HepG2 (cell line): ENCODE measurements at regions not wholly inside any gene's neighbourhood (a gene's known extent, or its start where the extent isn't known, plus 50 kb on each side); places are given as distances from the start of the nearest gene placed in this dataset.

Experiments
- ATAC-seq: fragments of 200-7000 bp; cut with Tn5 transposase; 3 replicates; pipeline ENCODE4 v1.9.1; 2020; ENCODE audit warnings: mild to moderate bottlenecking, moderate library complexity
- BruUV-seq: library from RNA; stranded (reverse); fragments of 400-500 nt; replicated peaks from 2 replicates; lab custom pipeline; 2021; lab: Mats Ljungman, UMichigan
- CTCF ChIA-PET: fragments of 300-600 bp; formaldehyde crosslinking; extraction: SDS; loops from one replicate; lab custom pipeline; 2021; ENCODE audit warnings: low total read pairs, inconsistent platforms, low intra/inter-chr PET ratio; lab: Yijun Ruan, JAX
- POLR2A ChIA-PET: fragments of 350-600 bp; sonication (Branson Sonifier 250); formaldehyde crosslinking; loops from one replicate; lab custom pipeline; 2020; ENCODE audit warnings: antibody characterized with exemption, inconsistent platforms; lab: Yijun Ruan, JAX
- DNase-seq: peaks from one replicate; pipeline ENCODE4 v3.0.0-alpha.2; 2015; ENCODE audit warnings: low spot score
- FAIRE-seq: peaks from 3 replicates; lab custom pipeline; 2011; peaks lifted over from hg19 to GRCh38; lab: Jason Lieb, UNC
- H2AFZ ChIP-seq: one replicate; pipeline ENCODE4 v1.6.1; 2011; ENCODE audit warnings: low read length, inconsistent platforms
- H3K27ac ChIP-seq: fragments of 300-600 bp; 3 replicates; pipeline ENCODE4 v1.8.0; 2011; ENCODE audit warnings: mixed run types, mild to moderate bottlenecking, mixed read lengths, low read length, inconsistent platforms; ENCODE audit not compliant: insufficient read depth; ENCODE audit errors: extremely low read length
- H3K27me3 ChIP-seq, 2 experiments: fragments of 200-600 bp in 1 of 2; 2 replicates in 1 of 2; 3 replicates in 1 of 2; pipeline versions ENCODE4 v1.6.0 to v1.8.0; 2011; ENCODE audit warnings: low read length in 2 of 2, mild to moderate bottlenecking in 2 of 2, moderate library complexity in 2 of 2, inconsistent platforms in 1 of 2; ENCODE audit not compliant: insufficient read depth in 2 of 2, control insufficient read depth in 1 of 2
- H3K36me3 ChIP-seq, 2 experiments: fragments of 200-600 bp in 1 of 2; replicated peaks in 1 of 2; 2 replicates in 1 of 2; 3 replicates in 1 of 2; pipeline versions ENCODE4 v1.5.1 to v1.8.0; 2011; ENCODE audit warnings: low read length in 2 of 2, inconsistent platforms in 1 of 2; ENCODE audit not compliant: insufficient read depth in 2 of 2, control insufficient read depth in 1 of 2
- H3K4me1 ChIP-seq: 2 replicates; pipeline ENCODE4 v1.5.1; 2012; ENCODE audit warnings: low read length, inconsistent platforms; ENCODE audit not compliant: insufficient read depth
- H3K4me2 ChIP-seq: 2 replicates; pipeline ENCODE4 v1.6.0; 2011; ENCODE audit warnings: low read depth, low read length, inconsistent platforms
- H3K4me3 ChIP-seq, 3 experiments: fragments of 200-600 bp in 1 of 3; sonication (generic), shearing (Covaris generic) in 1 of 3; replicated peaks in 1 of 3; 2 replicates each; pipeline ENCODE4 v1.5.1; 2011 to 2016; ENCODE audit warnings: low read length in 3 of 3, inconsistent platforms in 2 of 3, low read depth in 2 of 3, mild to moderate bottlenecking in 2 of 3, control low read depth in 1 of 3, mixed read lengths in 1 of 3; ENCODE audit not compliant: insufficient read depth in 1 of 3
- H3K79me2 ChIP-seq: one replicate; pipeline ENCODE4 v1.6.1; 2011; ENCODE audit warnings: low read length, inconsistent platforms; ENCODE audit not compliant: insufficient read depth
- H3K9ac ChIP-seq: 2 replicates; pipeline ENCODE4 v1.6.0; 2011; ENCODE audit warnings: mild to moderate bottlenecking, low read depth, low read length, inconsistent platforms; ENCODE audit not compliant: insufficient read depth
- H3K9me3 ChIP-seq: 2 replicates; pipeline ENCODE4 v1.5.1; 2012; ENCODE audit warnings: mild to moderate bottlenecking, low read length
- H4K20me1 ChIP-seq: 2 replicates; pipeline ENCODE4 v1.6.0; 2011; ENCODE audit warnings: inconsistent platforms, mild to moderate bottlenecking, low read length, moderate library complexity; ENCODE audit not compliant: insufficient read depth
- AGO1 ChIP-seq: fragments of 200-400 bp; formaldehyde crosslinking; IDR thresholded peaks from 2 replicates; pipeline ENCODE4 v1.6.1; 2017; ENCODE audit warnings: mild to moderate bottlenecking, low read depth, low read length, moderate library complexity; ENCODE audit not compliant: poor library complexity, severe bottlenecking
- CHCHD3 ChIP-seq: sonication (generic); formaldehyde crosslinking; IDR thresholded peaks from 2 replicates; pipeline ENCODE4 v1.8.0; 2022; ENCODE audit warnings: mild to moderate bottlenecking, missing genetic modification reagents, moderate library complexity
- DPF2 ChIP-seq: sonication (generic); formaldehyde crosslinking; IDR thresholded peaks from 2 replicates; pipeline ENCODE4 v1.4.0; 2020; ENCODE audit warnings: mild to moderate bottlenecking, low read depth, missing genetic modification reagents, borderline replicate concordance
- HDAC6 ChIP-seq: fragments of 200-600 bp; sonication (generic); IDR thresholded peaks from 2 replicates; pipeline ENCODE4 v1.7.0; 2017; ENCODE audit warnings: mild to moderate bottlenecking, antibody characterized with exemption, low read length, low read depth
- HNF1A ChIP-seq, 2 experiments: sonication (generic) in 1 of 2; formaldehyde crosslinking in 1 of 2; IDR thresholded peaks; 2 replicates each; pipeline versions ENCODE4 v1.4.0 to v1.6.1; 2016 to 2020; ENCODE audit warnings: borderline replicate concordance in 1 of 2, low read depth in 1 of 2, mild to moderate bottlenecking in 1 of 2, missing genetic modification reagents in 1 of 2
- PHF8 ChIP-seq: sonication (generic); formaldehyde crosslinking; IDR thresholded peaks from 2 replicates; pipeline ENCODE4 v1.5.0; 2020; ENCODE audit warnings: missing genetic modification reagents
- SIN3A ChIP-seq: IDR thresholded peaks from 2 replicates; pipeline ENCODE4 v1.6.1; 2011; ENCODE audit warnings: low read depth, mild to moderate bottlenecking, control low read depth, low read length, borderline replicate concordance
- SOX6 ChIP-seq, 2 experiments: fragments of 450-650 bp in 1 of 2; sonication (generic) in 1 of 2; formaldehyde crosslinking in 1 of 2; IDR thresholded peaks; 2 replicates each; pipeline versions ENCODE4 v1.4.0 to v1.6.1; 2017 to 2020; ENCODE audit warnings: antibody characterized with exemption in 1 of 2, mild to moderate bottlenecking in 1 of 2, missing genetic modification reagents in 1 of 2
- SUZ12 ChIP-seq: fragments of 150-350 bp; IDR thresholded peaks from 2 replicates; pipeline ENCODE4 v1.6.1; 2014; ENCODE audit warnings: low read depth, low read length
- TAF1 ChIP-seq: sonication (generic); formaldehyde crosslinking; IDR thresholded peaks from 2 replicates; pipeline ENCODE4 v1.4.0; 2020; ENCODE audit warnings: missing genetic modification reagents
- TRIM24 ChIP-seq: sonication (generic); formaldehyde crosslinking; IDR thresholded peaks from 2 replicates; pipeline ENCODE4 v1.8.0; 2022; ENCODE audit warnings: mild to moderate bottlenecking, missing genetic modification reagents
- ZBTB1 ChIP-seq: sonication (generic); formaldehyde crosslinking; IDR thresholded peaks from 2 replicates; pipeline ENCODE4 v1.4.0; 2020; ENCODE audit warnings: missing genetic modification reagents, borderline replicate concordance
- ZNF468 ChIP-seq: sonication (generic); formaldehyde crosslinking; IDR thresholded peaks from 2 replicates; pipeline ENCODE4 v1.8.0; 2022; ENCODE audit warnings: mild to moderate bottlenecking, moderate library complexity, missing genetic modification reagents
- ZNF749 ChIP-seq: sonication (generic); formaldehyde crosslinking; IDR thresholded peaks from 2 replicates; pipeline ENCODE4 v1.8.0; 2022; ENCODE audit warnings: mild to moderate bottlenecking, missing genetic modification reagents, moderate library complexity, borderline replicate concordance
- ZNF850 ChIP-seq: sonication (generic); formaldehyde crosslinking; conservative IDR thresholded peaks from 2 replicates; pipeline ENCODE4 v1.9.0; 2021; ENCODE audit warnings: mild to moderate bottlenecking, missing genetic modification reagents
- WGBS: methylation state at CpG from one replicate; pipeline ENCODE4 v1.1.6; 2017; ENCODE audit warnings: low lambda C conversion rate; 5-methylcytosine and 5-hydroxymethylcytosine counted together
- in situ Hi-C: cut with HindIII; loops from 2 replicates; pipeline ENCODE4 v1.10.0; 2017; ENCODE audit warnings: low pct_unique_long_range_greater_than_20kb; ENCODE audit not compliant: extremely low pct_ligation_motif_present
- intact Hi-C: fragments of 100-400 bp; cut with micrococcal nuclease; formaldehyde crosslinking; loops from one replicate; pipeline ENCODE4 v1.10.0; 2022; ENCODE audit not compliant: unreplicated experiment
- TF ChIP-seq, protein P1 (sequence below): sonication (generic); formaldehyde crosslinking; IDR thresholded peaks from 2 replicates; pipeline ENCODE4 v1.4.0; 2020; ENCODE audit warnings: missing genetic modification reagents

DNA sequence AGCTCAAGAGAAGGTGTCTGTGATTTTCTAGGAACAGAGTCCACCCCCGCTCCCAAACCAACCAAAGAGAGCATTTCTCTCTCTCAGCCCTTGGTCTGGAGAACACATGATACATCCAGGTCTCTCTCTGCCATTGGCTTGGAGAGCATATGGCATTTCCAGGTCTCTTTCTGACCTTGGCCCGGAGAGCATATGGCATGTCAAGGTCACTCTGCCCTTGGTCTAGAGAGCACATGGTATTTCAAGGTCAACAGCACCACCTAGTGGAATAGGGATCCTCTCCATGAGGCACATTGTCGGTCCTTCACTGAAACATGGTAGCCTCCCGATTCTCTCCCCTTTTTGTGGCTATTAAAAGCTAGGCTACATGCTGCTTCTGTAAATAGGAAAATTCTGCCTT is 437.7 kb upstream of the OLFM3 start:
- Histone ChIP-seq H3K36me3 (no peaks in the 10 kb centered on the region), H3K9me3 (no peaks in the 10 kb centered on the region; the same call in 1 of the 2 replicates), H4K20me1 (no peaks in the 10 kb centered on the region), H3K27me3 (no peaks in the 10 kb centered on the region), H2AFZ (no peak overlapping the region), H3K27ac (no peak overlapping the region), H3K4me1 (no peaks in the 10 kb centered on the region), H3K79me2 (no peaks in the 10 kb centered on the region), H3K4me3 (no peak overlapping the region), H3K9ac (no peak overlapping the region), H3K4me2 (peak overlapping the region; percentile 2; the same call in 1 of the 2 replicates)
- DNase-seq (peak; percentile 52), ATAC-seq (peak; percentile 88), FAIRE-seq (peak; percentile 86)
- intact Hi-C loops (loop anchor here (2.0 to 5.0 kb wide), 3 partner anchors 782 to 927 kb away; no protein-coding TSS in a partner anchor), in situ Hi-C loops (loop anchor here (25.0 kb wide), 1 partner anchor 922 kb away; no protein-coding TSS in a partner anchor)
- WGBS: 23% methylated on average over 4 of the region's 4 CpGs
- ChIA-PET CTCF (interaction anchor here (1.2 kb wide), 1 partner anchor 662 kb away, joined by 3 read pairs; no protein-coding TSS in a partner anchor), POLR2A (no interaction called here)
- no TSS peak for BruUV-seq
- TF ChIP-seq TAF1 (CRISPR knock-in tag): no peak
- no peak for TF ChIP-seq PHF8 (CRISPR knock-in tag)
- TF ChIP-seq CHCHD3 (CRISPR knock-in tag): no peak
- TF ChIP-seq SUZ12: no peak
- no peak for TF ChIP-seq ZNF850
- TF ChIP-seq, protein P1, sequence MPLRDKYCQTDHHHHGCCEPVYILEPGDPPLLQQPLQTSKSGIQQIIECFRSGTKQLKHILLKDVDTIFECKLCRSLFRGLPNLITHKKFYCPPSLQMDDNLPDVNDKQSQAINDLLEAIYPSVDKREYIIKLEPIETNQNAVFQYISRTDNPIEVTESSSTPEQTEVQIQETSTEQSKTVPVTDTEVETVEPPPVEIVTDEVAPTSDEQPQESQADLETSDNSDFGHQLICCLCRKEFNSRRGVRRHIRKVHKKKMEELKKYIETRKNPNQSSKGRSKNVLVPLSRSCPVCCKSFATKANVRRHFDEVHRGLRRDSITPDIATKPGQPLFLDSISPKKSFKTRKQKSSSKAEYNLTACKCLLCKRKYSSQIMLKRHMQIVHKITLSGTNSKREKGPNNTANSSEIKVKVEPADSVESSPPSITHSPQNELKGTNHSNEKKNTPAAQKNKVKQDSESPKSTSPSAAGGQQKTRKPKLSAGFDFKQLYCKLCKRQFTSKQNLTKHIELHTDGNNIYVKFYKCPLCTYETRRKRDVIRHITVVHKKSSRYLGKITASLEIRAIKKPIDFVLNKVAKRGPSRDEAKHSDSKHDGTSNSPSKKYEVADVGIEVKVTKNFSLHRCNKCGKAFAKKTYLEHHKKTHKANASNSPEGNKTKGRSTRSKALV (CRISPR knock-in tag): no peak
- TF ChIP-seq ZNF749 (CRISPR knock-in tag): no peak
- TF ChIP-seq ZNF468 (CRISPR knock-in tag): no peak
- TF ChIP-seq DPF2: no peak
- no peak for TF ChIP-seq HDAC6
- TF ChIP-seq TRIM24 (CRISPR knock-in tag): no peak
- TF ChIP-seq HNF1A (IDR thresholded peaks at IDR 0.05; ENCODE audit: low read depth): no peak
- TF ChIP-seq HNF1A (CRISPR knock-in tag; IDR thresholded peaks at IDR 0.05; ENCODE audit: borderline replicate concordance): no peak
- no peak for TF ChIP-seq SOX6 (IDR thresholded peaks at IDR 0.05)
- TF ChIP-seq SOX6 (CRISPR knock-in tag; IDR thresholded peaks at IDR 0.05): no peak
- TF ChIP-seq AGO1: no peak
- no peak for TF ChIP-seq ZBTB1 (CRISPR knock-in tag)
- TF ChIP-seq SIN3A: no peak
